HAP-1 (cell line): ENCODE measurements at regions not wholly inside any gene's neighbourhood (a gene's known extent, or its start where the extent isn't known, plus 50 kb on each side); places are given as distances from the start of the nearest gene placed in this dataset.

Experiments
- DNase-seq, 2 experiments: peaks; one replicate each; pipeline ENCODE4 v3.0.0-alpha.2; 2016 to 2020; ENCODE audit warnings: low spot score in 2 of 2
- H3K27me3 ChIP-seq: fragments of 250-450 bp; sonication (Bioruptor Pico); 2 replicates; pipeline ENCODE4 v1.5.1; 2020; ENCODE audit warnings: low read depth, mild to moderate bottlenecking, moderate library complexity
- H3K36me3 ChIP-seq: fragments of 250-450 bp; sonication (Bioruptor Pico); replicated peaks from 2 replicates; pipeline ENCODE4 v1.5.1; 2020; ENCODE audit warnings: mild to moderate bottlenecking
- H3K4me1 ChIP-seq: fragments of 250-450 bp; sonication (Bioruptor Pico); 2 replicates; pipeline ENCODE4 v1.5.1; 2020; ENCODE audit warnings: mild to moderate bottlenecking
- H3K4me3 ChIP-seq: fragments of 250-450 bp; sonication (Bioruptor Pico); 2 replicates; pipeline ENCODE4 v1.5.1; 2020; ENCODE audit warnings: mild to moderate bottlenecking, moderate library complexity
- H3K9me3 ChIP-seq: fragments of 250-450 bp; sonication (Bioruptor Pico); 2 replicates; pipeline ENCODE4 v1.5.1; 2020; ENCODE audit warnings: mild to moderate bottlenecking, moderate library complexity
- in situ Hi-C: fragments of 300-500 bp; cut with MboI; formaldehyde crosslinking; loops from 3 replicates; pipeline ENCODE4 v1.14.3; 2020; ENCODE audit warnings: low sequenced_read_pairs, inconsistent platforms, mixed read lengths

GRCh38 chr3:109210501-109210900 lies 74.0 kb downstream of the C3orf85 start:
- no peaks in the 10 kb centered on the region for H3K4me1 ChIP-seq
- no peaks in the 10 kb centered on the region for H3K9me3 ChIP-seq
- in situ Hi-C loops = no loop called here
- DNase-seq = no peak
- H3K36me3 ChIP-seq = no peaks in the 10 kb centered on the region
- no peaks in the 10 kb centered on the region for H3K27me3 ChIP-seq
- no peak overlapping the region for H3K4me3 ChIP-seq

GRCh38 chr3:109211941-109212340 lies 75.4 kb downstream of the C3orf85 start:
- no peak for DNase-seq
- Histone ChIP-seq H3K4me3 (no peak overlapping the region), H3K9me3 (no peaks in the 10 kb centered on the region), H3K36me3 (no peaks in the 10 kb centered on the region), H3K27me3 (no peaks in the 10 kb centered on the region), H3K4me1 (no peaks in the 10 kb centered on the region)
- in situ Hi-C loops = no loop called here

- H3K36me3 ChIP-seq = no peaks in the 10 kb centered on the region
- no peak for DNase-seq
- H3K9me3 ChIP-seq = no peaks in the 10 kb centered on the region
- H3K4me3 ChIP-seq = no peak overlapping the region
- in situ Hi-C loops = no loop called here
- H3K27me3 ChIP-seq = no peaks in the 10 kb centered on the region
- no peaks in the 10 kb centered on the region for H3K4me1 ChIP-seq
Observed at GRCh38 chr3:109213321-109213720, 76.8 kb downstream of the C3orf85 start.

GRCh38 chr3:109224333-109224732 lies 87.8 kb downstream of the C3orf85 start:
- in situ Hi-C loops = no loop called here
- Histone ChIP-seq H3K27me3 (no peaks in the 10 kb centered on the region), H3K9me3 (no peaks in the 10 kb centered on the region), H3K4me3 (no peak overlapping the region), H3K4me1 (peaks cover 16% of the 10 kb centered on the region), H3K36me3 (no peaks in the 10 kb centered on the region)
- peak in 1 of 2 experiments; percentile 40 for DNase-seq

GRCh38 chr3:109225516-109225915 lies 89.0 kb downstream of the C3orf85 start:
- no peaks in the 10 kb centered on the region for H3K36me3 ChIP-seq
- DNase-seq = no peak
- H3K9me3 ChIP-seq = no peaks in the 10 kb centered on the region
- H3K4me1 ChIP-seq = peaks cover 17% of the 10 kb centered on the region
- H3K27me3 ChIP-seq = no peaks in the 10 kb centered on the region
- in situ Hi-C loops = no loop called here
- H3K4me3 ChIP-seq = no peak overlapping the region

- Histone ChIP-seq H3K4me1 (peaks cover 17% of the 10 kb centered on the region), H3K9me3 (no peaks in the 10 kb centered on the region), H3K27me3 (no peaks in the 10 kb centered on the region), H3K4me3 (no peak overlapping the region), H3K36me3 (no peaks in the 10 kb centered on the region)
- DNase-seq = peak; percentile 30 to 97
- in situ Hi-C loops = no loop called here
Observed at GRCh38 chr3:109228391-109229080, 87.8 kb downstream of the DPPA2 start.

- no peak for DNase-seq
- Histone ChIP-seq H3K36me3 (no peaks in the 10 kb centered on the region), H3K27me3 (no peaks in the 10 kb centered on the region), H3K9me3 (no peaks in the 10 kb centered on the region), H3K4me3 (no peak overlapping the region), H3K4me1 (peaks cover 17% of the 10 kb centered on the region)
- in situ Hi-C loops = no loop called here
Observed at GRCh38 chr3:109229174-109229847, 87.0 kb downstream of the DPPA2 start.

GRCh38 chr3:109234300-109234699 lies 82.0 kb downstream of the DPPA2 start:
- Histone ChIP-seq H3K4me3 (no peak overlapping the region), H3K4me1 (peaks cover 1% of the 10 kb centered on the region), H3K27me3 (no peaks in the 10 kb centered on the region), H3K36me3 (no peaks in the 10 kb centered on the region), H3K9me3 (0 out of 2 replicates have a peak, but pooled peaks cover 2% of the 10 kb centered on the region)
- in situ Hi-C loops = no loop called here
- peak in 1 of 2 experiments; percentile 14 for DNase-seq

GRCh38 chr3:109241459-109242186 lies 74.7 kb downstream of the DPPA2 start:
- H3K4me1 ChIP-seq = no peaks in the 10 kb centered on the region
- H3K4me3 ChIP-seq = no peak overlapping the region
- no peaks in the 10 kb centered on the region for H3K9me3 ChIP-seq
- DNase-seq = no peak
- in situ Hi-C loops = no loop called here
- no peaks in the 10 kb centered on the region for H3K27me3 ChIP-seq
- no peaks in the 10 kb centered on the region for H3K36me3 ChIP-seq

GRCh38 chr3:109242187-109242523 lies 74.2 kb downstream of the DPPA2 start:
- in situ Hi-C loops = no loop called here
- H3K36me3 ChIP-seq = no peaks in the 10 kb centered on the region
- no peaks in the 10 kb centered on the region for H3K4me1 ChIP-seq
- no peaks in the 10 kb centered on the region for H3K9me3 ChIP-seq
- H3K27me3 ChIP-seq = no peaks in the 10 kb centered on the region
- no peak for DNase-seq
- no peak overlapping the region for H3K4me3 ChIP-seq
